ENCODE measurements at regions not wholly inside any gene's neighbourhood (a gene's known extent, or its start where the extent isn't known, plus 50 kb on each side); places are given as distances from the start of the nearest gene placed in this dataset.

DNA sequence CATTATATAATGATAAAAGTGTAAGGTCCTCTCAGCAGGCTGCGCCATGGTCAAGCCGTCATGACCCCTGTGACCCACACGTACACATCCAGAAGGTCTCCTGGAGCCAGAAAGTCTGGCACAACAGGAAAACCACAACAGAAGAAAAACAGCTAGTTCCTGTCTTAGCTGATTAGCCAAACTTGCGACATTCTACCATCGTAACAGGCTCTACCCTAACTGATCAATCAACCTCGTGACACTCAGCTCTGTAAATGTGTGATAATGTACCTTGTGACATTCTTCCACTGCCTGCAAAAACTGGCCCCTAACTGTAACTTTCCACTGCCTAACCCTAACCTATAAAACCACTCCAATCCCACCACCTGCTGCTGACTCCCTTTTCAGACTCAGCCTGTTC lies 316.4 kb upstream of the TUSC1 start:
- intact Hi-C loops (cut with DNase I), result no loop called here
- Histone ChIP-seq H3K9me3 (no peaks in the 10 kb centered on the region), H3K27ac (no peak overlapping the region), H3K4me1 (ENCODE audit: insufficient read depth) (no peaks in the 10 kb centered on the region), H3K27me3 (no peaks in the 10 kb centered on the region), H3K36me3 (no peaks in the 10 kb centered on the region), H3K4me3 (no peak overlapping the region)
- DNase-seq, result no peak
- 67 to 84% (median 70%) methylated on average over 6 of the region's 6 CpGs for WGBS, 3 donors
- TF ChIP-seq, protein P1, sequence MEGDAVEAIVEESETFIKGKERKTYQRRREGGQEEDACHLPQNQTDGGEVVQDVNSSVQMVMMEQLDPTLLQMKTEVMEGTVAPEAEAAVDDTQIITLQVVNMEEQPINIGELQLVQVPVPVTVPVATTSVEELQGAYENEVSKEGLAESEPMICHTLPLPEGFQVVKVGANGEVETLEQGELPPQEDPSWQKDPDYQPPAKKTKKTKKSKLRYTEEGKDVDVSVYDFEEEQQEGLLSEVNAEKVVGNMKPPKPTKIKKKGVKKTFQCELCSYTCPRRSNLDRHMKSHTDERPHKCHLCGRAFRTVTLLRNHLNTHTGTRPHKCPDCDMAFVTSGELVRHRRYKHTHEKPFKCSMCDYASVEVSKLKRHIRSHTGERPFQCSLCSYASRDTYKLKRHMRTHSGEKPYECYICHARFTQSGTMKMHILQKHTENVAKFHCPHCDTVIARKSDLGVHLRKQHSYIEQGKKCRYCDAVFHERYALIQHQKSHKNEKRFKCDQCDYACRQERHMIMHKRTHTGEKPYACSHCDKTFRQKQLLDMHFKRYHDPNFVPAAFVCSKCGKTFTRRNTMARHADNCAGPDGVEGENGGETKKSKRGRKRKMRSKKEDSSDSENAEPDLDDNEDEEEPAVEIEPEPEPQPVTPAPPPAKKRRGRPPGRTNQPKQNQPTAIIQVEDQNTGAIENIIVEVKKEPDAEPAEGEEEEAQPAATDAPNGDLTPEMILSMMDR (IDR thresholded peaks at IDR 0.05), result no peak
- TF ChIP-seq EP300 (IDR thresholded peaks at IDR 0.05) (no peak), POLR2A (IDR thresholded peaks at IDR 0.05) (no peak)

DNA sequence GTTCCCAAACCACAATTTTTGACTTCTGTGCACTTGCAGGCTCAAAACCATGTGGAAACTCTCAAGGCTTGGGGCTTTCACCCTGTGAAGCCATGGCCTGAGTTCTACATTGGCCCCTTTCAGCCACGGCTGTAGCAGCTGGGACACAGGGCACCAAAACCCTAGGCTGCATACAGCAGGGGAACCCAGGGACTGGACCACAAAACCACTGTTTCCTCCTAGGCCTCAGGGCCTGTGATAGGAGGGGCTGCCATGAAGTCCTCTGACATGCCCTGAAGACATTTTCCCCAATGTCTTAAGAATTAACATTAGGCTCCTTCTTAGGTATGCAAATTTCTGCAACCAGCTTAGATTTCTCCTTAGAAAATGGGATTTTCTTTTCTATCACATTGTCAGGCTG lies 312.1 kb upstream of the TUSC1 start:
- Histone ChIP-seq H3K36me3 (no peaks in the 10 kb centered on the region), H3K27ac (no peak overlapping the region), H3K4me3 (no peak overlapping the region), H3K9me3 (no peaks in the 10 kb centered on the region), H3K27me3 (no peaks in the 10 kb centered on the region), H3K4me1 (ENCODE audit: insufficient read depth) (no peaks in the 10 kb centered on the region)
- DNase-seq, result no peak
- WGBS, 3 donors, result 66 to 80% (median 75%) methylated on average over 1 of the region's 1 CpG
- TF ChIP-seq, protein P1 (IDR thresholded peaks at IDR 0.05), result no peak
- intact Hi-C loops (cut with DNase I), result no loop called here

DNA sequence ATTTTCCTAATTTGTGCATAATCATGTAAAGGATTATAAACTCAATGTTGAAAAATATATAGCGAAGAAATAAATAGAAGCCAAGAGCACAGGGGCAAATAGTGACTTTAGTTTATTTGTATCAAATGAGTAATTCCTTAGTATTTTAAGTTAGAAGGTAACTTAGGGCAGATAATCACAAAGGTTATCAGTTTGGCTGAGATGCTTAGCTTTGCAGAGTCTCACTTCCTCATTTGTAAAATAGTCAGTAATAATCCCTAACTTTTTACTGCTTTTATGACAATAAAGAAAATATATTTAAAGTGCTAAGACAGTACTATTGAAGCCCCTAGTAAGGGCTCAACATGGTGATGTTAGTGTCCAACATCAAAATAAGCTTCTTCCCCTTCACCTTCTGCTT lies 297.4 kb upstream of the TUSC1 start:
- H3K36me3 ChIP-seq, result no peaks in the 10 kb centered on the region
- no peaks in the 10 kb centered on the region for H3K4me1 ChIP-seq (ENCODE audit: insufficient read depth)
- WGBS, 3 donors, result 55 to 72% (median 66%) methylated on average over 1 of the region's 1 CpG
- H3K27me3 ChIP-seq, result no peaks in the 10 kb centered on the region
- no peaks in the 10 kb centered on the region for H3K9me3 ChIP-seq
- no peak overlapping the region for H3K4me3 ChIP-seq
- intact Hi-C loops (cut with DNase I), result no loop called here
- H3K27ac ChIP-seq, result no peak overlapping the region
- no peak for TF ChIP-seq EP300 (IDR thresholded peaks at IDR 0.05)
- TF ChIP-seq, protein P1 (IDR thresholded peaks at IDR 0.05), result no peak
- no peak for TF ChIP-seq POLR2A (IDR thresholded peaks at IDR 0.05)
- DNase-seq, result no peak

DNA sequence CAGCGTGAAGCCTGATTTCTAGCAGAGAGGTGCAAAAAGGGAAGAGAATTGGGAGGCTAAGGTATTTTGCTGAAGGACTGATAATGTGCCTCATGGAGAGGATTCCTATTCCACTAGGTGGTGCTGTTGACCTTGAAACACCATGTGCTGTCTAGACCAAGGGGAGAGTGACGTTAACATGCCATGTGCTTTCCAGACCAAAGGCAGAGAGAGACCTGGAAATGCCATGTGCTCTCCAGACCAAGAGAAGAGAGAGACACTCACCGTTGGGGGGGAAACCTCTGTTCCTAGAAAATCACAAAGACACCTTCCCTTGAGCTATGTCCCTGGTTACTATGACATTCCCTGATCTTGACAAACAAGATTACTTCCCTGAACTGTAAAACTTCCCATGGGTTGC lies 286.0 kb upstream of the TUSC1 start:
- no peak overlapping the region for H3K27ac ChIP-seq
- H3K4me1 ChIP-seq (ENCODE audit: insufficient read depth), result no peaks in the 10 kb centered on the region
- H3K27me3 ChIP-seq, result no peaks in the 10 kb centered on the region
- no peaks in the 10 kb centered on the region for H3K36me3 ChIP-seq
- no peaks in the 10 kb centered on the region for H3K9me3 ChIP-seq
- TF ChIP-seq, protein P1 (IDR thresholded peaks at IDR 0.05), result no peak
- TF ChIP-seq EP300 (IDR thresholded peaks at IDR 0.05) (no peak), POLR2A (IDR thresholded peaks at IDR 0.05) (no peak)
- H3K4me3 ChIP-seq, result no peak overlapping the region
- intact Hi-C loops (cut with DNase I), result no loop called here
- WGBS, 3 donors, result 35 to 50% (median 38%) methylated on average over 3 of the region's 3 CpGs
- DNase-seq, result no peak

DNA sequence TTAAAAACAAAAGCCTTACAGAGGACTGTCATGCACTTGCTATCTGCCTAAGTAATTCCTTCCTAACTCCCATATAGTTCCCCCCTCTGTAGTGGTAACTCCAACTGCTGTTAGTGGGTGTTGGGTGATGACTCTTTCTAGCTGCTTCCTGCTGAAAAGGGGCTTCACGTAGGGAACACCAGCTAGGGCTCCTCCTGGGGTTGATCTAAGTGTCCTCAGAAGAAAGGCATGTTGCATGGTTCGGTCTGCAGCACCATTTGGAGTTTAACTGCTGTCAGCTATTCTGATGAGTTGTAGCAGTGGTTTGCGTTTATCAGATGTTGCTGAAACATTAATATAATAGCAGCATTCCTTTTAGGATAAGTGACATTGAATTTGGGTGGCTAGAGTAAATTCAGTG lies 281.9 kb upstream of the TUSC1 start:
- DNase-seq, result no peak
- intact Hi-C loops (cut with DNase I), result no loop called here
- Histone ChIP-seq H3K9me3 (no peaks in the 10 kb centered on the region), H3K27me3 (no peaks in the 10 kb centered on the region), H3K4me1 (ENCODE audit: insufficient read depth) (no peaks in the 10 kb centered on the region), H3K27ac (no peak overlapping the region), H3K4me3 (no peak overlapping the region), H3K36me3 (no peaks in the 10 kb centered on the region)
- WGBS, 3 donors, result 63 to 67% (median 66%) methylated on average over 3 of the region's 3 CpGs
- TF ChIP-seq, protein P1 (IDR thresholded peaks at IDR 0.05), result no peak
- no peak for TF ChIP-seq POLR2A (IDR thresholded peaks at IDR 0.05)
- TF ChIP-seq EP300 (IDR thresholded peaks at IDR 0.05), result no peak
